IMR-90 (cell line): ENCODE measurements at regions not wholly inside any gene's neighbourhood (a gene's known extent, or its start where the extent isn't known, plus 50 kb on each side); places are given as distances from the start of the nearest gene placed in this dataset.

Source experiments
- ATAC-seq: fragments of 200-7000 bp; cut with Tn5 transposase; 2 replicates; pipeline ENCODE4 v1.9.1; 2020; ENCODE audit warnings: low read depth, mild to moderate bottlenecking, moderate library complexity
- BruUV-seq: library from RNA; stranded (reverse); fragments of 400-500 nt; replicated peaks from 2 replicates; lab custom pipeline; 2021; lab: Mats Ljungman, UMichigan
- CTCF ChIA-PET: fragments of 300-600 bp; formaldehyde crosslinking; extraction: SDS; loops from one replicate; lab custom pipeline; 2021; ENCODE audit warnings: antibody characterized with exemption; lab: Yijun Ruan, JAX
- POLR2A ChIA-PET: fragments of 300-600 bp; sonication (Branson Sonifier 250); formaldehyde crosslinking; loops from one replicate; lab custom pipeline; 2022; ENCODE audit warnings: antibody characterized with exemption; ENCODE audit not compliant: unreplicated experiment; lab: Charles Lee
- DNase-seq: peaks from one replicate; pipeline ENCODE4 v3.0.0; 2013
- H2AFZ ChIP-seq: replicated peaks from 2 replicates; pipeline ENCODE3; 2013; ENCODE audit warnings: low read length, mild to moderate bottlenecking; ENCODE audit not compliant: poor library complexity
- H2AK5ac ChIP-seq: 2 replicates; pipeline ENCODE4 v1.6.1; 2013; ENCODE audit warnings: low read depth, low read length, inconsistent platforms
- H2AK9ac ChIP-seq: replicated peaks from 2 replicates; pipeline ENCODE3; 2013; ENCODE audit warnings: mild to moderate bottlenecking, low read depth, low read length, moderate library complexity; ENCODE audit not compliant: poor library complexity
- H2BK120ac ChIP-seq: 2 replicates; pipeline ENCODE4 v1.6.1; 2013; ENCODE audit warnings: low read depth, low read length, inconsistent platforms
- H2BK15ac ChIP-seq: 3 replicates; pipeline ENCODE4 v1.6.1; 2013; ENCODE audit warnings: low read depth, low read length, inconsistent platforms
- H2BK20ac ChIP-seq: 2 replicates; pipeline ENCODE4 v1.6.1; 2013; ENCODE audit warnings: low read depth, mild to moderate bottlenecking, inconsistent platforms, low read length, moderate library complexity
- H2BK5ac ChIP-seq: 2 replicates; pipeline ENCODE4 v1.6.1; 2013; ENCODE audit warnings: mild to moderate bottlenecking, low read depth, low read length, inconsistent platforms; ENCODE audit not compliant: poor library complexity, severe bottlenecking
- H3K14ac ChIP-seq: replicated peaks from 2 replicates; pipeline ENCODE4 v1.6.1; 2013; ENCODE audit warnings: low read depth, low read length, inconsistent platforms
- H3K18ac ChIP-seq: 2 replicates; pipeline ENCODE4 v1.6.1; 2013; ENCODE audit warnings: low read depth, low read length, control low read depth
- H3K23ac ChIP-seq: 2 replicates; pipeline ENCODE4 v1.6.1; 2013; ENCODE audit warnings: low read depth, low read length, inconsistent platforms
- H3K27ac ChIP-seq: 2 replicates; pipeline ENCODE4 v1.5.1; 2013; ENCODE audit warnings: mild to moderate bottlenecking, control low read depth, low read length; ENCODE audit not compliant: insufficient read depth
- H3K27me3 ChIP-seq: 2 replicates; pipeline ENCODE4 v1.6.1; 2013; ENCODE audit warnings: low read length; ENCODE audit not compliant: control insufficient read depth, insufficient read depth
- H3K36me3 ChIP-seq: 2 replicates; pipeline ENCODE4 v1.6.1; 2013; ENCODE audit warnings: low read length, mixed read lengths; ENCODE audit not compliant: control insufficient read depth, insufficient read depth
- H3K4ac ChIP-seq: 2 replicates; pipeline ENCODE4 v1.6.1; 2013; ENCODE audit warnings: low read depth, low read length, inconsistent platforms
- H3K4me1 ChIP-seq: 2 replicates; pipeline ENCODE4 v1.6.1; 2013; ENCODE audit warnings: low read length, mixed read lengths; ENCODE audit not compliant: control insufficient read depth, insufficient read depth
- H3K4me2 ChIP-seq: 2 replicates; pipeline ENCODE4 v1.6.1; 2013; ENCODE audit warnings: low read depth, mild to moderate bottlenecking, control low read depth, low read length, moderate library complexity
- H3K4me3 ChIP-seq: 2 replicates; pipeline ENCODE4 v1.5.1; 2013; ENCODE audit warnings: low read depth, mild to moderate bottlenecking, control low read depth, low read length, moderate library complexity; ENCODE audit not compliant: insufficient read depth
- H3K56ac ChIP-seq: 2 replicates; pipeline ENCODE4 v1.6.1; 2013; ENCODE audit warnings: low read length, inconsistent platforms; ENCODE audit not compliant: insufficient read depth; ENCODE audit errors: extremely low read depth
- H3K79me1 ChIP-seq, 2 experiments: 2 replicates each; pipeline ENCODE4 v1.6.1; 2013; ENCODE audit warnings: low read length in 2 of 2, inconsistent platforms in 1 of 2, low read depth in 1 of 2
- H3K9ac ChIP-seq: 2 replicates; pipeline ENCODE4 v1.6.1; 2013; ENCODE audit warnings: low read depth, low read length, control low read depth
- H3K9me1 ChIP-seq: 2 replicates; pipeline ENCODE4 v1.6.1; 2013; ENCODE audit warnings: low read length, inconsistent platforms; ENCODE audit not compliant: insufficient read depth
- H3K9me3 ChIP-seq: 2 replicates; pipeline ENCODE4 v1.6.1; 2013; ENCODE audit warnings: low read length; ENCODE audit not compliant: control insufficient read depth, insufficient read depth
- H4K20me1 ChIP-seq: 2 replicates; pipeline ENCODE4 v1.6.1; 2013; ENCODE audit warnings: low read length, inconsistent platforms; ENCODE audit not compliant: insufficient read depth
- H4K5ac ChIP-seq: 2 replicates; pipeline ENCODE4 v1.6.1; 2013; ENCODE audit warnings: mild to moderate bottlenecking, low read depth, low read length, control low read depth
- H4K8ac ChIP-seq, 2 experiments: 2 replicates each; pipeline ENCODE4 v1.6.1; 2013; ENCODE audit warnings: low read depth in 2 of 2, low read length in 2 of 2, control low read depth in 1 of 2, inconsistent platforms in 1 of 2
- H4K91ac ChIP-seq: 2 replicates; pipeline ENCODE4 v1.6.1; 2013; ENCODE audit warnings: low read depth, low read length, inconsistent platforms; ENCODE audit not compliant: insufficient read depth
- BHLHE40 ChIP-seq: fragments of 150-350 bp; IDR thresholded peaks from 2 replicates; pipeline ENCODE4 v1.6.1; 2016; ENCODE audit warnings: mild to moderate bottlenecking, low read depth, low read length
- CEBPB ChIP-seq: IDR thresholded peaks from 2 replicates; pipeline ENCODE4 v1.6.1; 2012; ENCODE audit warnings: low read depth, low read length, improper control_type of control experiment
- CHD1 ChIP-seq: IDR thresholded peaks from 2 replicates; pipeline ENCODE4 v1.6.1; 2012; ENCODE audit warnings: low read depth, low read length, improper control_type of control experiment
- FOS ChIP-seq: fragments of 150-350 bp; IDR thresholded peaks from 2 replicates; pipeline ENCODE4 v1.6.1; 2016; ENCODE audit warnings: low read depth, low read length
- MAFK ChIP-seq: IDR thresholded peaks from 2 replicates; pipeline ENCODE4 v1.6.1; 2012; ENCODE audit warnings: low read depth, low read length, improper control_type of control experiment
- MAZ ChIP-seq: IDR thresholded peaks from 2 replicates; pipeline ENCODE4 v1.6.1; 2012; ENCODE audit warnings: low read depth, mild to moderate bottlenecking, low read length, improper control_type of control experiment, moderate library complexity, borderline replicate concordance
- MXI1 ChIP-seq: IDR thresholded peaks from 2 replicates; pipeline ENCODE4 v1.6.1; 2012; ENCODE audit warnings: low read depth, mild to moderate bottlenecking, low read length, moderate library complexity, borderline replicate concordance
- NFE2L2 ChIP-seq: fragments of 150-350 bp; IDR thresholded peaks from 2 replicates; pipeline ENCODE4 v1.6.1; 2016; ENCODE audit warnings: low read depth, mild to moderate bottlenecking, low read length
- POLR2A ChIP-seq: IDR thresholded peaks from 2 replicates; pipeline ENCODE4 v1.6.1; 2012; ENCODE audit warnings: mild to moderate bottlenecking, low read depth, low read length
- RAD21 ChIP-seq: IDR thresholded peaks from 2 replicates; pipeline ENCODE4 v1.6.1; 2012; ENCODE audit warnings: low read length, improper control_type of control experiment
- RCOR1 ChIP-seq: IDR thresholded peaks from 2 replicates; pipeline ENCODE4 v1.6.1; 2012; ENCODE audit warnings: mild to moderate bottlenecking, low read length, improper control_type of control experiment; ENCODE audit not compliant: insufficient replicate concordance
- RFX5 ChIP-seq: IDR thresholded peaks from 2 replicates; pipeline ENCODE4 v1.8.0; 2012; ENCODE audit warnings: low read depth, mild to moderate bottlenecking, low read length, moderate library complexity
- SMC3 ChIP-seq: fragments of 150-350 bp; IDR thresholded peaks from 2 replicates; pipeline ENCODE4 v1.6.1; 2016; ENCODE audit warnings: low read depth, mild to moderate bottlenecking, antibody characterized with exemption, low read length, moderate library complexity
- dilution Hi-C: fragments of 300-500 bp; cut with HindIII; formaldehyde crosslinking; loops from one replicate; pipeline ENCODE4 v1.14.3; 2018; ENCODE audit warnings: low sequenced_read_pairs; ENCODE audit not compliant: unreplicated experiment
- in situ Hi-C: fragments of 300-500 bp; cut with MboI; formaldehyde crosslinking; loops from 3 replicates; pipeline ENCODE4 v1.14.3; 2019; ENCODE audit warnings: low sequenced_read_pairs, inconsistent platforms, mixed read lengths
- intact Hi-C: fragments of 100-400 bp; cut with micrococcal nuclease; formaldehyde crosslinking; loops from 2 replicates; pipeline ENCODE4 v1.10.0; 2022
- TF ChIP-seq, protein P1 (sequence below): conservative IDR thresholded peaks from 2 replicates; pipeline ENCODE4 v1.5.1; 2012; ENCODE audit warnings: mild to moderate bottlenecking, low read depth, low read length, improper control_type of control experiment
- TF ChIP-seq, protein P2 (sequence below): fragments of 150-350 bp; IDR thresholded peaks from 2 replicates; pipeline ENCODE4 v1.6.1; 2017; ENCODE audit warnings: mild to moderate bottlenecking, antibody characterized with exemption, low read length, low read depth
- TF ChIP-seq, protein P3 (sequence below): fragments of 150-350 bp; IDR thresholded peaks from 2 replicates; pipeline ENCODE4 v1.6.1; 2016; ENCODE audit warnings: low read depth, mild to moderate bottlenecking, low read length, moderate library complexity, borderline replicate concordance

DNA sequence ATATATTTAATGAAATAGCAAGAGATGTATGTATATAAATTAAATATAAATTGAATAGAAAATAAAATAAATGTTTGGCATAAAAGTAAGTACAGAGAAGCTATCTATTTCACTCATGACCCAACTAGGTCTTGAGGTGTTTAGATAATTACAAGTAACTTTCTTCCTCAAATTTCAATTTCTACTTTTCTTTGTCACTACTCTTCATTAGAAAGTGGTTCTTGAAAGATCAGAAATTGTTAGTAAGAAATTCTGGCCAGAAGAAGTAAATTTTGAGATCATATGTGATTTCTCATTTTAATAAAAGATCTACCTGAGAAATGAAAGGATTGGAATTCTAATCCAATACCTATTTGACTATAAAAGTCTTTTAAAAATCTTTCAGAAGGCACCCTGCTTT, 126.9 kb downstream of the BTC start:
- no peak overlapping the region for H2AK9ac ChIP-seq
- no peak overlapping the region for H3K23ac ChIP-seq
- H4K8ac ChIP-seq: no peak overlapping the region
- BruUV-seq: no TSS peak
- no peak overlapping the region for H3K14ac ChIP-seq
- CTCF ChIA-PET: interaction anchor here (0.6 to 1.7 kb wide), 3 partner anchors 8 to 346 kb away, joined by 4 to 7 read pairs (median 4); no protein-coding TSS in a partner anchor
- H2BK5ac ChIP-seq: no peak overlapping the region
- dilution Hi-C loops (no loop called here), in situ Hi-C loops (loop anchor here (10.0 kb wide), 1 partner anchor 493 kb away; no protein-coding TSS in a partner anchor), intact Hi-C loops (no loop called here)
- H3K27ac ChIP-seq: no peak overlapping the region
- no peak overlapping the region for H2AK5ac ChIP-seq
- H3K9me3 ChIP-seq: no peaks in the 10 kb centered on the region
- H2BK120ac ChIP-seq: no peak overlapping the region
- DNase-seq (no peak), ATAC-seq (no peak)
- peaks cover 3% of the 10 kb centered on the region; the same call in 1 of the 2 replicates for H3K4me1 ChIP-seq
- no peak overlapping the region for H3K9ac ChIP-seq
- no peak for TF ChIP-seq BHLHE40
- TF ChIP-seq, protein P1, sequence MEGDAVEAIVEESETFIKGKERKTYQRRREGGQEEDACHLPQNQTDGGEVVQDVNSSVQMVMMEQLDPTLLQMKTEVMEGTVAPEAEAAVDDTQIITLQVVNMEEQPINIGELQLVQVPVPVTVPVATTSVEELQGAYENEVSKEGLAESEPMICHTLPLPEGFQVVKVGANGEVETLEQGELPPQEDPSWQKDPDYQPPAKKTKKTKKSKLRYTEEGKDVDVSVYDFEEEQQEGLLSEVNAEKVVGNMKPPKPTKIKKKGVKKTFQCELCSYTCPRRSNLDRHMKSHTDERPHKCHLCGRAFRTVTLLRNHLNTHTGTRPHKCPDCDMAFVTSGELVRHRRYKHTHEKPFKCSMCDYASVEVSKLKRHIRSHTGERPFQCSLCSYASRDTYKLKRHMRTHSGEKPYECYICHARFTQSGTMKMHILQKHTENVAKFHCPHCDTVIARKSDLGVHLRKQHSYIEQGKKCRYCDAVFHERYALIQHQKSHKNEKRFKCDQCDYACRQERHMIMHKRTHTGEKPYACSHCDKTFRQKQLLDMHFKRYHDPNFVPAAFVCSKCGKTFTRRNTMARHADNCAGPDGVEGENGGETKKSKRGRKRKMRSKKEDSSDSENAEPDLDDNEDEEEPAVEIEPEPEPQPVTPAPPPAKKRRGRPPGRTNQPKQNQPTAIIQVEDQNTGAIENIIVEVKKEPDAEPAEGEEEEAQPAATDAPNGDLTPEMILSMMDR: no peak
- no peak for TF ChIP-seq MAFK
- no peak for TF ChIP-seq CHD1
- no peak for TF ChIP-seq POLR2A
- no peak for TF ChIP-seq CEBPB
- no peak for TF ChIP-seq FOS
- TF ChIP-seq MAZ: no peak
- TF ChIP-seq NFE2L2: no peak
- no peak for TF ChIP-seq MXI1
- TF ChIP-seq RCOR1: no peak
- TF ChIP-seq RFX5: no peak
- TF ChIP-seq, protein P2, sequence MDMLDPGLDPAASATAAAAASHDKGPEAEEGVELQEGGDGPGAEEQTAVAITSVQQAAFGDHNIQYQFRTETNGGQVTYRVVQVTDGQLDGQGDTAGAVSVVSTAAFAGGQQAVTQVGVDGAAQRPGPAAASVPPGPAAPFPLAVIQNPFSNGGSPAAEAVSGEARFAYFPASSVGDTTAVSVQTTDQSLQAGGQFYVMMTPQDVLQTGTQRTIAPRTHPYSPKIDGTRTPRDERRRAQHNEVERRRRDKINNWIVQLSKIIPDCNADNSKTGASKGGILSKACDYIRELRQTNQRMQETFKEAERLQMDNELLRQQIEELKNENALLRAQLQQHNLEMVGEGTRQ: no peak
- TF ChIP-seq, protein P3, sequence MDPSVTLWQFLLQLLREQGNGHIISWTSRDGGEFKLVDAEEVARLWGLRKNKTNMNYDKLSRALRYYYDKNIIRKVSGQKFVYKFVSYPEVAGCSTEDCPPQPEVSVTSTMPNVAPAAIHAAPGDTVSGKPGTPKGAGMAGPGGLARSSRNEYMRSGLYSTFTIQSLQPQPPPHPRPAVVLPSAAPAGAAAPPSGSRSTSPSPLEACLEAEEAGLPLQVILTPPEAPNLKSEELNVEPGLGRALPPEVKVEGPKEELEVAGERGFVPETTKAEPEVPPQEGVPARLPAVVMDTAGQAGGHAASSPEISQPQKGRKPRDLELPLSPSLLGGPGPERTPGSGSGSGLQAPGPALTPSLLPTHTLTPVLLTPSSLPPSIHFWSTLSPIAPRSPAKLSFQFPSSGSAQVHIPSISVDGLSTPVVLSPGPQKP: no peak
- no peak for TF ChIP-seq RAD21
- TF ChIP-seq SMC3: no peak
- no peak overlapping the region for H3K56ac ChIP-seq
- no peak overlapping the region for H4K91ac ChIP-seq
- H4K5ac ChIP-seq: no peak overlapping the region
- H2BK20ac ChIP-seq: no peak overlapping the region
- no peak overlapping the region for H2BK15ac ChIP-seq
- H2AFZ ChIP-seq: no peak overlapping the region
- H3K4me3 ChIP-seq: no peak overlapping the region
- H4K20me1 ChIP-seq: no peaks in the 10 kb centered on the region
- no peaks in the 10 kb centered on the region; the same call in 1 of the 2 replicates for H3K9me1 ChIP-seq
- no peaks in the 10 kb centered on the region for H3K36me3 ChIP-seq
- H3K18ac ChIP-seq: no peak overlapping the region
- no peak overlapping the region for H3K4me2 ChIP-seq
- H3K4ac ChIP-seq: no peak overlapping the region
- H3K27me3 ChIP-seq: no peaks in the 10 kb centered on the region; the same call in 1 of the 2 replicates
- no peaks in the 10 kb centered on the region for H3K79me1 ChIP-seq
- POLR2A ChIA-PET: interaction anchor here (0.7 kb wide), 1 partner anchor 26 kb away, joined by 3 read pairs; no protein-coding TSS in a partner anchor
